Fibroblast of the conjunctiva (primary cell): ENCODE measurements at regions not wholly inside any gene's neighbourhood (a gene's known extent, or its start where the extent isn't known, plus 50 kb on each side); places are given as distances from the start of the nearest gene placed in this dataset.

ENCODE experiments used
- DNase-seq: peaks from one replicate; pipeline ENCODE4 v3.0.0-alpha.2; 2010; ENCODE audit warnings: low read depth

DNA sequence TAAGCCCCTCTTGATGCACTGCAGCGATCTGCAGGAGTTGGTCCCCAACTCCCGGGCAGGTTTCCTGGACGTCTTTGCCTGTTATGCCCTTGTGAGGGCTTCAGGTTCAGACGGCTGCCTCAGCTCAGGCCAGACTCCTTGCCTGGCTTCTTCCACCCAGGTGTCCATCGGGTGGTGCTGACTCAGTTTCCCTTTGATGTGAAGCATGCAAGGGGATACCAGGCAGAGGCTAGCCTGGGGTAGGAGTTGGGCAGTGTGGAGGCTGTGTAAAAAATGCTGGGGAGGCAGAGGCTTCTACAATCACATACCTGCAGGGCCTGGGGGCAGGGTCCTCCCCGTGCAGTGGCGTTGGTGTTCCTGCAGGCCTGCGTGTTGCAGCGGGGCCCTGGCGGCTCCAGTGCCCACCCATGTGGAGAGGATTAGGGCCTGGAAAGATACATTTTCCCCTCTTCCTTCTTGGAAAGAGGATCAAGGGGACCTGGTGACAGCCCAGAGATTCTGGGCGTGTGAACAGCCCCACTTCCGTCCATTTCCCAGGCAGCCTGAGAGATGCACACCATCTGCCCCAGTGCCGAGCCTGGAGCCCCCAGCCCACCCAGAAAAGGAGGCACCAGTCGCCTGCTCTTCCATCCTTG is 338.3 kb downstream of the DYSF start:
- no peak for DNase-seq

DNA sequence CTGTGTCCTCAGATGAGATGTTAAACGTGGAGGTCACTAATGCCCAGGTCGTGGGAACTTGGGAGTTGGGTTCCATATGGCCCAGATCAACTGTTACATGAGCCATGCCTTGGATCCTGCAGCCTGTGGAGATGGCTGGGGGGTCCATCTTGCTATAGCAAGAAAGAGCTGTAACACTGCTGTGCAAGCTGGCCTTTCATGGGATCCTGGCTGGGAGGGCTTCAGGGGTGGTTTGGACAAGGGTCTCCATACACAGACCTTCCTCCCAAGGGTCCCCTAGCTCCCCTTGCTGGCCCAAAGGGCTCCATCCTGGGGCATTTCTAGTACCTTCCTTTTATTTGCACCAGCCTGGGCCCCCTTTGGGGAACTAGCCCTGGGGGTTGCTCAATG is 337.7 kb downstream of the DYSF start:
- DNase-seq = no peak

DNA sequence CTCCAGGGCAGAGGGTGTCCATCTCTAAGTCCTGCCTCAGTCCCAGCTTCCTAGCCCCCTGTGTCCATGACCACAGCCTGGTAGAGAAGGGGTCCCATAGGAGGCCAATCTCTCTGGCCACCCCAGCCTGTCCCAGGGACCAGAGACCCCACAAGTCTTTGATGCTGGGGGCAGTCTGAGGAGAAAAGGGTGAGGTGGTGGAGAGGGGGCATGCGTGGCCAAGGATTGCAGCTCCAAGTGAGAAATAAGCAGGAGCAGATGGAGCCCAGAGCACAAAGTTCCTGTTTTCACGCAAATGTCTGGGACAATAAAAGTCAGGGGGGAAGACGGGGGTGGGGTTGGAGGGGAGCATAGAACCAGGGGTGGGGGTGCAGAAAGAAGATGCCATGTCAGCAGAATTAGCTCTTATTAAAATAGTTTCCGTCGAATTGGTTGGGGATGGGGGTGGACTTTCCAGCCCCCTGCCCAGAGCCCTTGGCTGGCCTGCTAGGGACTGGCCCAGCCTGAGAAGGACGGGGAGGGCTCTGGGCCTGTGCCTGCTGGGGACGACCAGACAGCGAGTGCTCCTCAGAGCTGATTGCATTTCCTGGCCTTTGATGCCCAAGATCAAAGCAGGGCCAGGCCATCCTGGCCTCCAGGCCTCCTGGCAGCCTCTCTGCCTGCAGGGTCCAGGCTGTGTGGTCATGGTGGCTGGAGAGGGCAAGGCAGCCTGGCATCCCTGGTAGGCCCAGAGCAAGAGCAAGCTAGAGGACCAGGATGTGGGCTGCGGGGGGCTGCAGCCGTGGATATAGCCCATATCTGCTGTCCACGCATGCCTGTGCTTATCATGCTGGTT is 337.1 kb downstream of the DYSF start:
- no peak for DNase-seq

DNA sequence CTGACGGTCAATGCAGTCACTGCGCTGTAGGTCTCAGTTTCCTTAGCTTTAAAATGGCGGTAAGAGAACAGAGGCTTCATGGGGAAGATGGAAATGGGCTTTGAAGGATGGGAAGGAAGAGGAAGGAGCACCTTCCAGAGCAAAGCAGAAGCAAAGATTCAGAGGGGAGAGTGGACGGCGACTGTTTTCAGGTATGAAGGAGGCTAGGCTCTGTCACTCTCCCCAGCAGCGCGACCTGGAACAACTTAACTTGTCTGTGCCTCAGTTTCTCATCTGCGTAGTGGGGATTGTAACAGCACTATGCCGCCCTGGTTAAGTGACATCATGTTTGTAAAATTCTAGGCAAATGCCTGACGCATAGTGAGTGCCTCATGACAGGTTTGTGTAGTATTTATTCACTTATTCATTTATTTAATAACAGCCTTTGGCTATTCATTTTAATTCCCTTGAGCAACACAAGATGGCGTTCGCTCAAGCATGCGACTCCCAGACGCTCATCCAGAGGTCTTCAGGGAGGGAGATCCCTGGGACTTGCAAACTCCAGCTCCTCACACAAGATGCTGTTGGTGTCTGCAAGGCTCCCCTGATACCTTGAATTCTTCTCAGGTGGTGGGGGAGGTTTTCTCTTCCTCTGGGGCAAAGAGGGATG is 336.3 kb downstream of the DYSF start:
- DNase-seq = no peak

DNA sequence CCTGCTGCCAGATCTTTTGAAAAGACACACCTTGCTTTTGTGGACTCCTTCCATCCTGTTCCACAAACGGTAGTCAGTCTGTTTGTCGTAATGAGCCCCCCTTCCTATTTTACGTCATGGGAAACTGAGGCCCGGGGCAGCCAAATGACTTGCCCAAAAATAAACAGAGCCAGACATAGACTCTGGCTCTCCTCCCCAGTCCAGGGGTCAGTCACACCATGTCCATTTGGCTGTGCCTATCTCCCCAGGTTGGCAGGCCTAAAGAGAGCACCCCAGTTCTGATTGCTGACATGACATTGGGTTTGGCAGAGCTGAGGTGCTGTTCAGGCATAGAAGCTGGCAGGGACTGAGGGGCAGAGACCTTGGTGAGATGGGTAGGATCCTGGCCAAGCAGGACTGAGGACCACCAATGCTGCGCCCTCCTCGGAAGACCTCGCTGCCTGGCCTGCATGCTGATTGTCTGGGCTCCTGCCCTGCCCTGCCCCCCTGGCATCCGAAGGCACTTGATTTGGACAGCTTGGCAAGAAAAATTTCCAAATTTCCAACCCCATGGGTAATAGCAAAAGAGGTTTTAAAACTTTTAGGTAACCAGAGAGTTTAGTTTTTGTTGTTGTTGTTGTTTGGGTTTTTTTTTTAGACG is 335.4 kb downstream of the DYSF start:
- no peak for DNase-seq

DNA sequence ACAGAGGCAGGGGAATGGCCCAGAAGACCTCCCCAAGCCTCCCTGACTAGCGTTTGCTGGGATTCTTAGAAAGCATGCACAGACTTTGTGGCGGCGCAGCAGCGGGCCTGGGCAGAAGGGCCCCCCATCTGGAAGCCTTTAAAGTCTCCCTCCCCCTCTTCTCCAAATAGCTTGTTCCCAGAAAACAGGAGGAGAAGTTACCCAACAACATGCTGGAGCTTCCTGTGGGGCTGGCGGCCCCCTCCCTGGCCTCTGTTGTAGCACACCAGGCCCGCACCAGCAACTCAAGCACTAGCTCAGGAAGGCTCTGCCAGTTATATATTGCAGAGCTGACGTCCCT is 334.8 kb downstream of the DYSF start:
- DNase-seq = no peak

DNA sequence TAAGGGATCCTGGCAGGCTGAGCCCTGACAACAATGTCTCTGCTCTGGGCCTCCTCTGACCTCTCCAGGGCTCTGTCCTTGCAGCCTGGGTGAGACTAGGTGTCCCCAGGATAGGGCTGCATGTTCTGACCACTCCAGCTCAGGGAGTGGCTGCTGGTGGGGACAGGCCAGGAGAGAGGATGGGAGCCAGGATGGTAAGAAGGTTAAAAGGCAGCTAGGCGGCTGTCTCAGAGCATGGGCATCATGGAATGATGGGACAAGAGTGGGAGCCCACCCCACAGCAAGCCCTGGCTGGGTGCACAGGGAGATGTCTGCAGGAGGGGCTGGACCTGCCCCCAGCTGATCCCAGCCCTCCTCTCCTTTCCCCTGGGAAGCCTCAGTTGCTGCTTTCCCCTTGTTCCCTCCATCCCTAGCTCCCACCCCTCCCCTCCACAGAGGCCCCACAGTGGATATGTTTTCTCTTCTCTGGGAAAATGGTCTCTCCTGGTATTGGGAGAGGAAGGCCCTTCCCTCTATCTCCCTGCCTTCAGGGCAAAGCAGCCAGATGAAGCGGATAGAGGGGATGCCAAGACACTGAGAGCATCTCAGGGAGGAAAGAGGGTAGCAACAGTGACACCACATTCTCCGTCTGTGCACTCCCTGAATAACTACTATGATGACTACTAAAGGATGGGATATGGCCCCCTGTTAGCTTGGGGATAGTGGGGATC is 334.3 kb downstream of the DYSF start:
- no peak for DNase-seq

DNA sequence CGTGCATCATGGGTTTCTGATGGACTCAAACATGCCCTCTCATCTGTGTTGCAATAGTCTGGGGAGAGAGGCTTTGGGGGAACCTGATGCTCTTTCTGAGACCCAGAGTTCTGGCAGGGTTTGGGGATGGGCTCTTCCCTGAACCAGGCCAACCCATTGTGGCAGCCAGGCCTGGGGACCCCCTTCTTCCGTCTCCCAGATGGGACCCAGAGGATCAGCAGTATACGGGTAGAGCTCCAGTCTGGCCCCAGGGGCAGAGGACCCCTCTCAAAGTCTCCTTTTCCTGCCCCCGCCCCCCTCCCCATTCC is 333.7 kb downstream of the DYSF start:
- no peak for DNase-seq

DNA sequence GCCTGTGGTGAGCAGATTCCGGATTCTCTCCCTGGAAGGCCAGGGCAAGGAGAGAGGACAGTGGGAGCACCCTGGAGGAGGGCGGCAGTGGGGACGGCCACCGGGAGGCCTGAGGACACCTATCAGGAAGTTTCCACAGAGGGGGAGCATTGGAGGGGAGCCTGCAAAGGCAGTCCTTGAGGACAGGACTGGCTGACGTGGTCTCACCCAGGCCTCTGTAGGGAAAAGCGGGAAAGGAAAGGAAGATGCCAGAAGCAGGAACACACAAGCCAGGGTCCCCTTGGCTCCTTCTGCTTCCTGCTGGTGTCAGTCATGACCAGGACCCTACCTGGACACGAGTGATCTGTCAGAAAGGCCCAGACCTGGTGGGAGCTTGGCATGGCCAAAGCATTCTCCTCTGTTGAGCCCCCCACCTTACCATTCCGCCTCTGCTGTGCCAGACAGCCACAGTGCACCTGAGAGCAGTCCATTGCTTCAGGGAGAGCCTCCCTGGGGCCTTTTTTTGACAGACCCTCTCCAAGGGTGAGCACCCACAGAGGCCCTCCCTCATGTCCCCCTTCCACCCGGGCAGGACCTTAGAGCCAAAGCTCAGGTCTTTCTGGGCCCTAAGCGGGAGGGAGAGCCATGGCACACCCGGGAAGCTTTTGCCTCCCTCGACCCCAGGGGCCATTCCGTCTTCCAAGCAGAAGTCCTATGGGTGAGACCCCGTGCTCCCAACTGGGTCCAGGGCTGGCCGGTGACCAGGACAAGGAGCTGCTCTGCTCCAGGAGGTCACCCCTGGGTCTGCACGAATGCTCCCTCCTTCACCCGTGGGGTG is 333.1 kb downstream of the DYSF start:
- DNase-seq = no peak

DNA sequence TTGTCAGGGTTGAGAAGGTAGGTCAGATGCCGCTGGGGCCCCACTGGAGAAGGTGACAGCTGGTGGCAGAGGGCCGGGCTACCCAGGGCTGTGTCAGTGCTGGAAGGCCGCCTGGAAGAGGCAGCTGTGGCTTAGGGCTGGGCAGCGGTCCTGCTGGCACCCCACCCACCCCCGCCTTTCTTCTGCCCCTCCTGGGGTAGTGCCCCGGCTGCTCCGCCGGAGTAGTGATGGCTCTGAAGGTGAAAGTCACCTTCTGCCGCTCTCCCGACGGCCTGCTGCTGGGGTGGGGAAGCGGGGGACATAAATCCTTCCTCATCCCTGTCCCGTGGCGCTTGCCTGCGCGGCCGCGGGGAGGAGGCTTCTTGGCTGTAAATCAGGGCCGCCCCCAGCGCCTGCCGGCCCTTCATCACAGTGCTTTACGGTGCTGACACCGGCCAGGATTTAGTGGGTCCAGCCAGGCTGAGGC is 332.2 kb downstream of the DYSF start:
- DNase-seq = no peak

DNA sequence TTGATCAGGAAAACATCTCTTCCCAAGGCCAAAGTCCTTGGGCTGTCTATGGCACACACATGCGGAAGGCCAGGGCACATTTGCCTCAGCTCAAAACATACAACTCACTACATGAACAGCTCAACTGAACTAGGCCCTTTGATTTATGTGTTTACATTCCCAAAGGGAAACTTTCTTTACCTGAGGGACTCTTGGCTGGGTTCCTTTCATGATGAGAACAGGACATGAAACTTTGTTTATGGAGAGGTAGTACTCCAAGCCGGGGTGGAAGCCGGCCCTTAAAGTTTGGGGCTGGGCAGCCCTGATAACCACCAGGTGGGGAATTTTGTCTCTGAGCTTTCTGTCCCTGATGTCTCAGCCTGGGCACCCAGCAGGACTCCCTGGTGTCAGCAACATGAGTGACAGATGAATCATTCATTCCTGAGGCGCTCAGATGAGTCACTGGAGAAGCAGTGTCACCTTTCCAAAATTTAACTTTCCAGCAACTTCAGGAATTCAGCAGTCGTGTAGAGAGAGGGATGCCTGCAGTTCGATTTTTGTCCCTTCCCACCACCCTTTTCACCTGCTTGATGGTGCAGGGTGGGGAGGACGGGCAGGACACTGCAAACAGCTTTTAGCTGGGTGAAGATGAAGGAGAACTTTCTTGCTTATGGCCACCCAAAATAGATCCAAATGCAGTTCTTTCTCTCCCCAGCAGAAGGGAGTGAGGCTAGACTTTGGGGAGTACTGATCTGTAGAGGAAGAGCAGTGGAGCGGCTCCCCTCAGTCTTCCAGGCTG is 331.6 kb downstream of the DYSF start:
- no peak for DNase-seq

DNA sequence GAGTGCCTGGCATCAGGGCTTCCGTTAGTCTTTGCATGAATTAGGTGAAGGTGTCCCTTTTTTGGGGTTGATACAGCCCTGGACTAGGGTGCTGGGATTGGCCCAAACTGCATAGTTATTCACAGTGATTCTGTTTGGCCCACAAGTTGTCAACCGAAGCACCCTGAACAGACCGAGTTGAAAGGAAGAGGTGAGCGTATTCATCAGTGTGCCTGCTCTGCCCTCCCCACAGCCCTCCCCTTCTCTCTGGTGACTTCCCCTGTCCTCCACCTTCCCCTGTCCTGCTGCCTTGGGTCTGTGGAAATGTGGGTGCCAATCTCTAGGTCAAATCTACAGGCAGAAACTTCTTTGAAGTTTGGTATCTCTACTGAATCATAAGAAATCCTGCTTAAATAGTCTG is 330.5 kb downstream of the DYSF start:
- DNase-seq = no peak

DNA sequence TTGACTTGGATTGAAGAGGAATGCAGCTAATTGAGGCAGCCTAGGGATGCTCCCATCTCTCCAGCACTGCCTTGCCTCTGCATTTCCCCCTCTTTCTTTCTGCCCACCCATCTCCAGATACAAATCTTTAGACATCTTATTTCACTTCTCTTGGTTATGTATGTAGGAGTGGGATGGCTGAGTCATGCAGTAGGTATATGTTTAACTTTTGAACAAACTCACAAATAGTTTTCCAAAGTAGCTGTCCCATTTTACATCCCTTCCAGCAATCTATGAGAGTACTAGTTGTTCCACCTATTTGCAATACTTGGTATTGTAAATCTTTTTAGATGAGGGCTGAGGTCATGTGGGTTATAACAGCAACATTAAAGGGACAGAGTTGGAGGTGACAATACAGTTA is 329.9 kb downstream of the DYSF start:
- DNase-seq = no peak

DNA sequence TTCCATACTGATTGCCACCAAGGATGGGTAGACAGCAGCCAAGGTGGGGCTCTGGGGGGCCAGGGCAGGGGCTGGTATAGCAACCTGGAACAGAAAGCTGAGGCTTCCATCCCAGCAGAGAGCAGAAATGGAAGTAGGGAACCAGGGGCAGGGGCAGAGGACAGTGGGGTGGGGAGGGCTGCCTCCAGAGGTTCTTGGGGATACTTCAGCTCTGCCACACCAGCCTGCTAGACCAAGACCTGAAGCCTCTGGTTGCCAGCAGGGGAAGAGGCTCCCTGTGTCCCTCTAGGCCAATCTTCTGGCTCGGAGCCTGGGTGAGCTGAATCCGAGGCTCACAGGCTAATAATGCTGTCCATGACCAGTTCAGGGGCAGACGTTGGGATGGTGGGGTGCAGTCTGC is 329.0 kb downstream of the DYSF start:
- DNase-seq = no peak

DNA sequence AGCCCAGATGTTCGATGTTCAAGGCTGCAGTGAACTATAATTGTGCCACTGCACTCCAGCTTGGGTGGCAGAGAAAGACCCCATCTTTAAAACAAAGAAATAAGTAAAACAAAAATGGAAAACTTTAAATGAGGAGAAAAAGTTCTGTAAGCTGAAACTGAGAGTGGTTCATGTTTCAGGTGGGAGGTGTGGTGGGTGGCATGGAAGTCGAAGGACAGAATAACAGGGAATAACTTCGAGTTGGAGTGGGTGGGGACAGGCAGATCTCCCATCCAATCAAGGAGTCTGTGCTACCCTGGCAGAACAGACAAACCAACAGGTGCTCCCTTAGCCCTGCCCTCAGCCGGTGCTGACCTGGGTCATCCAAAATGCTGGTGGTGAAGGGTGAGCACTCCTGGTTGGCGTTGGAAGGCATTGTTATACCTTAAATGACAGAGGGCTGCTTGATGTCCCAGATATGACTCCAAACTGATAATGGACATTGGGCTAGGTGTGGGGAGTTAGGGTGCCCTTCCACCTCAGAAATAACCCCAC is 328.4 kb downstream of the DYSF start:
- DNase-seq = no peak

DNA sequence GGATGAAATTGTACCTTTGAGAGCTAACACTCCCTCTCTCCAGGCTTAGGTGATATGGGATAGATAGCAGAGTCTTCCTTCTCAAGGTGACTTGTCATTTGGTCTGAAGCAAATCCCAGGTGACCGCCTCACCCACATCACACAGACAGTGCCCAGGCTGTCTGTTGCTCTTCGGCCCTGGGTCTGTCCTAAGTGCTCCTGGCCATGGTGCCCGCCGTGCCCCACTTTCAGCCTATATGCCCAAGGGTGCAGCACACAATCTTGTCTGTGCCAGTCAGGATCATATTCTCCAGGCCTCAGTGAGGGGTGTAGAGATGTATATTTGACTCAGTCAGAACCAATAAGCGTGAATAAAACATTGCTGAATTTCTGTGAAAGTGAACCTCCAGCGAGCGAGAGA is 326.8 kb downstream of the DYSF start:
- DNase-seq = no peak

DNA sequence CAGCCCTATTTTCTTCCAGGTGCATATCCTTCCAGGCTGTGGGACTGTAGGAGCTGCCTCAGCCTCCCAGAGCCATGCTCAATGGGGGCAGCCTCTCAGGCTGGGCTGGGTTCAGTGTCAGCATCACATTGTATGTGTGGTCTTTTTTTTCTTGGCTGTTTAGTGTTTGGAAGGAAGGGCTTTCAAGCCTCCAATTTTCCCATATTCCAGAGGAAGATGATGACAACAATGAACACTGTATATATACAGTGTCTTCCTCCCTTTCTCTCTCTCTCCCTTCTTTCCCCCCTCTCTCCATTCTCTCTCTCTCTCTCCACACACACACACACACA is 326.4 kb downstream of the DYSF start:
- DNase-seq = no peak

DNA sequence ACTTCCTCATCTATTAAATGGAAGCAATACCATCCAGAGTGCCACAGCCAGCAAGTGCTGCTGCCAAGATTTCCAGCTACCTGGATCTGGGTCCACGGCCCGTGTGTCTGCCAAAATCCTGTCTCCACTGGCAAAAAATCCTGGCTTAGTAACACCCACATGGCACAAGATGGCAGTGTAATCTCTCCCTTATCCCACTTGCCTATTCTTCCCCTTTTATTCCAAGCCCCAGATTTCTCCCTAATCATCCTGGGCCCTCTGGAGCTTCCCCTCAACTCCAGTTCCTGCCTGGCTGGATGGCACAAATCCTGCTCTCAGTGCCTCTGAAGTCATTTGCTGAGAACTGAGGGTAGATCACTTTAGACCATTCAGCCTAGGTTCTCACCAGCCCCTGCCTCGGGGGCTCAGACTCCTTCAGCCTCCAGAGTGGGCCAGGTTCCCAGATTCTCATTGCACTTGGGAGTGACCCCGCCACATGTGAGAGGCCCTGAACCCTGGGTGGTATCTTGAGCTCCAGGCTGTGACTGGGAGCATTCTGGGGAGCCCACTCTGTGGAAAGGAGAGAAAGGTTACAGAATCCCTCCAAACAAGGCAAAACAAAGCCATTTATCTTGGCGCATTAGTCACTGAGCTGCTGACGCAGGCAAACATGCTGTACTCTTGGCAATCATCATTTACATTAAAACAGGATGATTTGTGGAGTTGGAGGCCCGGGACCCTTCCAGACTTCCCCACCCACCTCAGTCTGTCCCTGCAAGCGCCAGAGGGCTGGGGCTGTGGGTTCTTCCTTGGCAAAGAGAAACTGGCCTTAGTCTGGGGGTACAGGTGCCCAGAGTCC is 325.8 kb downstream of the DYSF start:
- no peak for DNase-seq

DNA sequence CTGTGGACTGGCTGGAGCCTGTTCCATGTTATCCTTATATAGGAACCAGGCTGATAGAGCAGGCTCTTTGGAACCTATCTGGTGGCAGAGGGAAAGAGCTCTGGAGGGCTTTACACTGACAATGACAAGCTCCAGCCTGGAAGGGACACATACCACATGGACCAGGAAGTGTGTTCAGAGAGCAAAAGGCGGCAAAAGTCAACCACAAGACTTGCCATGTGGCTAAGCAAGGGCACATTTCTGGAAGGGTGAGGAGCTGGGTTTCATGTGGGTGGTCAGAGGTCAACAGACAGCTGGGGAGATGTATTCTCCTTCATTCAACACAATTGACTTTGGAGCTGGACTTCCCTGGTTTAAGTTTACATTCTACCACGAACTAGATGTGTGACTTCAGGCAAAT is 325.2 kb downstream of the DYSF start:
- DNase-seq = no peak

DNA sequence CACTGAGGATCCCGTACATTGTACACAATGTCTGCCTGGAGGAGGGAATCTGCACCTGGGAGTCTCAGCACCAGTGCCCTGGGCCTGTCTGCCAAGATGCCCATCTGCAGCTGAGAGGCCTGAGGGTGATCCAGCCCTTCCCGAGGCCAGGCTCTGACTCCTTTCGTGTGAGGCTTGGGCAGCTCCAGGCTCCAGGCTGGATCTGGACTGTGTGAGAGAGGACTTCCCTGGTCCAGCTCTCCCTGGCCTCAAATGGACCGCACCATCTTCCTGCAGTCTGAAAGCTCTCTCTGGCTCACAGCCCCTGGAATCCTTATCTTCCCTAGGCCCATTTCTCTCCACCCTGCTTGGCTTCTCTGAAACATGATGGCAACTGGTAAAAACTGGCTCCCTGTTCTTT is 324.6 kb downstream of the DYSF start:
- no peak for DNase-seq
